GM12878 (cell line): ENCODE measurements at regions not wholly inside any gene's neighbourhood (a gene's known extent, or its start where the extent isn't known, plus 50 kb on each side); places are given as distances from the start of the nearest gene placed in this dataset.

Experiments
- ATAC-seq: fragments of 200-7000 bp; cut with Tn5 transposase; 3 replicates; pipeline ENCODE4 v1.9.1; 2020; ENCODE audit warnings: mild to moderate bottlenecking, moderate library complexity
- BruUV-seq: library from RNA; stranded (reverse); fragments of 400-500 nt; replicated peaks from 2 replicates; lab custom pipeline; 2021; lab: Mats Ljungman, UMichigan
- CTCF ChIA-PET: fragments of 300-600 bp; sonication (Branson Sonifier 250); formaldehyde crosslinking; extraction: SDS; loops from one replicate; lab custom pipeline; 2021; ENCODE audit warnings: inconsistent platforms; lab: Yijun Ruan, JAX
- POLR2A ChIA-PET: fragments of 350-600 bp; formaldehyde crosslinking; extraction: SDS; loops from one replicate; lab custom pipeline; 2021; ENCODE audit warnings: inconsistent platforms; lab: Charles Lee
- RAD21 ChIA-PET: fragments of 300-600 bp; sonication (Branson Sonifier 250); formaldehyde crosslinking; loops from one replicate; lab custom pipeline; 2023; ENCODE audit warnings: antibody characterized with exemption; ENCODE audit not compliant: unreplicated experiment; lab: Charles Lee
- SMC1A ChIA-PET: fragments of 300-600 bp; sonication (Branson Sonifier 250); formaldehyde crosslinking; loops from one replicate; lab custom pipeline; 2023; ENCODE audit not compliant: unreplicated experiment, uncharacterized antibody; lab: Charles Lee
- DNase-seq: peaks from one replicate; pipeline ENCODE4 v3.0.0-alpha.2; 2011; ENCODE audit warnings: low read depth, low spot score
- FAIRE-seq: peaks from 3 replicates; lab custom pipeline; 2011; peaks lifted over from hg19 to GRCh38; lab: Jason Lieb, UNC
- H2AFZ ChIP-seq: 2 replicates; pipeline ENCODE4 v1.6.0; 2011; ENCODE audit warnings: low read depth, low read length, control low read depth; ENCODE audit not compliant: control insufficient read depth
- H3K27ac ChIP-seq: 2 replicates; pipeline ENCODE4 v1.5.1; 2011; ENCODE audit warnings: control low read depth; ENCODE audit not compliant: control insufficient read depth, insufficient read depth
- H3K27me3 ChIP-seq, 2 experiments: replicated peaks in 1 of 2; 2 replicates each; pipeline versions ENCODE4 v1.6.0 to v1.6.1; 2011; ENCODE audit warnings: low read length in 1 of 2; ENCODE audit not compliant: control insufficient read depth in 2 of 2, insufficient read depth in 2 of 2
- H3K36me3 ChIP-seq, 2 experiments: 2 replicates each; pipeline ENCODE4 v1.5.1; 2011; ENCODE audit warnings: low read length in 1 of 2; ENCODE audit not compliant: control insufficient read depth in 2 of 2, insufficient read depth in 2 of 2
- H3K4me1 ChIP-seq: 2 replicates; pipeline ENCODE4 v1.6.1; 2011; ENCODE audit warnings: mild to moderate bottlenecking, low read length, moderate library complexity, mixed read lengths; ENCODE audit not compliant: control insufficient read depth, insufficient read depth
- H3K4me2 ChIP-seq: 2 replicates; pipeline ENCODE4 v1.6.0; 2011; ENCODE audit warnings: control low read depth; ENCODE audit not compliant: control insufficient read depth, insufficient read depth
- H3K4me3 ChIP-seq: fragments of 200-600 bp; sonication (generic); 2 replicates; pipeline ENCODE4 v1.5.1; 2016
- H3K79me2 ChIP-seq: 2 replicates; pipeline ENCODE4 v1.6.0; 2011; ENCODE audit warnings: low read length; ENCODE audit not compliant: control insufficient read depth, insufficient read depth
- H3K9ac ChIP-seq: 2 replicates; pipeline ENCODE4 v1.8.0; 2011; ENCODE audit warnings: low read length, control low read depth, mixed read lengths; ENCODE audit not compliant: control insufficient read depth, insufficient read depth
- H3K9me3 ChIP-seq: replicated peaks from 3 replicates; pipeline ENCODE4 v1.5.1; 2011; ENCODE audit warnings: mild to moderate bottlenecking, low read length; ENCODE audit not compliant: control insufficient read depth, insufficient read depth
- H4K20me1 ChIP-seq: 2 replicates; pipeline ENCODE4 v1.6.0; 2011; ENCODE audit not compliant: control insufficient read depth, insufficient read depth
- ATF2 ChIP-seq: IDR thresholded peaks from 2 replicates; pipeline ENCODE4 v1.6.1; 2012; ENCODE audit warnings: low read length, inconsistent platforms
- BCL3 ChIP-seq: IDR thresholded peaks from 2 replicates; pipeline ENCODE4 v1.6.1; 2011; ENCODE audit warnings: borderline replicate concordance, low read depth, mild to moderate bottlenecking, moderate library complexity, low read length; ENCODE audit not compliant: insufficient read depth, poor library complexity, severe bottlenecking
- BCLAF1 ChIP-seq: fragments of 450-650 bp; IDR thresholded peaks from 2 replicates; pipeline ENCODE4 v1.6.1; 2017; ENCODE audit warnings: antibody characterized with exemption, mild to moderate bottlenecking, moderate library complexity
- BMI1 ChIP-seq: fragments of 450-650 bp; IDR thresholded peaks from 2 replicates; pipeline ENCODE4 v1.6.1; 2016; ENCODE audit warnings: mild to moderate bottlenecking, moderate library complexity, borderline replicate concordance
- HDAC6 ChIP-seq: fragments of 200-600 bp; sonication (generic); IDR thresholded peaks from one replicate; pipeline ENCODE4 v1.8.0; 2017; ENCODE audit warnings: antibody characterized with exemption; ENCODE audit not compliant: unreplicated experiment
- JUNB ChIP-seq: IDR thresholded peaks from 2 replicates; pipeline ENCODE4 v1.6.1; 2016; ENCODE audit warnings: antibody characterized with exemption, mild to moderate bottlenecking
- MTA2 ChIP-seq: fragments of 450-650 bp; IDR thresholded peaks from 2 replicates; pipeline ENCODE4 v1.6.1; 2016; ENCODE audit warnings: low read depth, mild to moderate bottlenecking, moderate library complexity
- PKNOX1 ChIP-seq: fragments of 450-650 bp; IDR thresholded peaks from 2 replicates; pipeline ENCODE4 v1.6.1; 2016; ENCODE audit warnings: mild to moderate bottlenecking
- SMAD1 ChIP-seq: fragments of 450-650 bp; IDR thresholded peaks from 2 replicates; pipeline ENCODE4 v1.6.1; 2018; ENCODE audit warnings: mild to moderate bottlenecking, low read depth; ENCODE audit not compliant: partially characterized antibody
- YY1 ChIP-seq: IDR thresholded peaks from 2 replicates; pipeline ENCODE4 v1.6.1; 2011; ENCODE audit warnings: low read depth, mild to moderate bottlenecking, low read length
- WGBS: methylation state at CpG from one replicate; pipeline ENCODE4 v1.1.6; 2016; ENCODE audit warnings: low lambda C conversion rate; ENCODE audit not compliant: insufficient replicate concordance, insufficient coverage; ENCODE audit errors: missing lambda C conversion rate; 5-methylcytosine and 5-hydroxymethylcytosine counted together
- in situ Hi-C: fragments of 300-500 bp; cut with MboI; formaldehyde crosslinking; loops from 9 replicates; pipeline ENCODE4 v1.14.3; 2018; ENCODE audit warnings: mixed read lengths
- intact Hi-C: fragments of 100-400 bp; cut with micrococcal nuclease; formaldehyde crosslinking; loops from one replicate; pipeline ENCODE4 v1.14.2; 2022; ENCODE audit not compliant: unreplicated experiment

GRCh38 chr7:27433581-27433980 lies 191.0 kb downstream of the EVX1 start:
- in situ Hi-C loops (no loop called here), intact Hi-C loops (no loop called here)
- no peak overlapping the region for H2AFZ ChIP-seq
- no peak for FAIRE-seq
- no peak overlapping the region for H3K4me3 ChIP-seq
- TF ChIP-seq MTA2 (no peak), BCLAF1 (no peak), HDAC6 (no peak), JUNB (no peak), SMAD1 (no peak), YY1 (no peak), BCL3 (no peak), ATF2 (no peak), BMI1 (no peak), PKNOX1 (no peak)
- WGBS, result 0% methylated on average over 1 of the region's 1 CpG
- BruUV-seq, result no TSS peak
- H3K27ac ChIP-seq, result no peak overlapping the region
- no peak overlapping the region for H3K4me2 ChIP-seq
- ChIA-PET SMC1A (no interaction called here), RAD21 (no interaction called here), CTCF (no interaction called here), POLR2A (no interaction called here)
- no peak for ATAC-seq
- H3K9me3 ChIP-seq, result no peaks in the 10 kb centered on the region
- H4K20me1 ChIP-seq, result no peaks in the 10 kb centered on the region
- no peaks in the 10 kb centered on the region for H3K79me2 ChIP-seq
- H3K27me3 ChIP-seq, result no peaks in the 10 kb centered on the region
- no peaks in the 10 kb centered on the region for H3K36me3 ChIP-seq
- no peaks in the 10 kb centered on the region for H3K4me1 ChIP-seq
- no peak overlapping the region for H3K9ac ChIP-seq
- no peak for DNase-seq
